Activated CD8-positive, alpha-beta T cell treated with anti-CD3 and anti-CD28 coated beads for 36 hours (primary cell): ENCODE measurements at regions not wholly inside any gene's neighbourhood (a gene's known extent, or its start where the extent isn't known, plus 50 kb on each side); places are given as distances from the start of the nearest gene placed in this dataset.

Source experiments
- ATAC-seq: fragments of 200-7000 bp; cut with Tn5 transposase; one replicate; pipeline ENCODE4 v1.10.0; 2021; ENCODE audit warnings: mild to moderate bottlenecking, moderate library complexity
- CTCF ChIA-PET: fragments of 350-600 bp; sonication (Branson Sonifier 250); formaldehyde crosslinking; loops from one replicate; lab custom pipeline; 2021; ENCODE audit warnings: antibody characterized with exemption; lab: Charles Lee
- POLR2A ChIA-PET: fragments of 350-600 bp; sonication (Branson Sonifier 250); formaldehyde crosslinking; loops from one replicate; lab custom pipeline; 2021; ENCODE audit warnings: antibody characterized with exemption; lab: Charles Lee
- DNase-seq: peaks from one replicate; pipeline ENCODE4 v3.0.0-alpha.2; 2020
- H3K27ac Mint-ChIP-seq: one replicate; pipeline ENCODE4 v1.8.0; 2021; ENCODE audit warnings: mild to moderate bottlenecking, mixed read lengths
- H3K27me3 Mint-ChIP-seq: one replicate; pipeline ENCODE4 v1.8.0; 2021; ENCODE audit warnings: mixed read lengths
- H3K36me3 Mint-ChIP-seq: one replicate; pipeline ENCODE4 v1.8.0; 2021; ENCODE audit warnings: low read depth, mixed read lengths
- H3K4me1 Mint-ChIP-seq: one replicate; pipeline ENCODE4 v1.8.0; 2021; ENCODE audit warnings: low read depth, mixed read lengths
- H3K4me3 Mint-ChIP-seq: one replicate; pipeline ENCODE4 v1.8.0; 2021; ENCODE audit warnings: mild to moderate bottlenecking, moderate library complexity, mixed read lengths
- H3K9me3 Mint-ChIP-seq: one replicate; pipeline ENCODE4 v1.8.0; 2021; ENCODE audit warnings: mixed read lengths
- intact Hi-C: fragments of 100-400 bp; cut with micrococcal nuclease; formaldehyde crosslinking; loops from one replicate; pipeline ENCODE4 v1.10.0; 2022
- TF ChIP-seq, protein P1 (sequence below): fragments of 200-600 bp; IDR thresholded peaks from one replicate; pipeline ENCODE4 v1.8.0; 2022; ENCODE audit warnings: antibody characterized with exemption, mild to moderate bottlenecking

DNA sequence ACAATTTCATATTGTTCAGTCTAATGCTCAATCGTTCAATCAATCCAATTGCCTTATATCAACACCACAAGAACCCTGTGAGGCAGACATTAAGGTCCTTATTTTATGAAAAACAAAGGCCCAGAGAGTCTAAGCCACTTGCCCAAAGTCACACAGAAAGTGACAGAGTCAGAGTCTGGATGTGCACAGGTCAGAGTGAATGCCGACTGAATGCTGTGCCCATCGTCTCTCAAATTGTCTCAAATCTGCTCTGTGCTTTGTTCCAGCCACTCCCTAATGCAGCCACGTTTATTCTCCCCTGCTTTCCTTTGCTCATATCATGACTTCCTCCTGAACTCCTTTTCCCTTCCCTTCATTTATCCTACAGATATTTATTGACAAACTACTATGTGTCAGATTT lies 558.3 kb downstream of the MATN1 start:
- ChIA-PET POLR2A (no interaction called here), CTCF (no interaction called here)
- Mint-ChIP-seq H3K4me1 (no peaks in the 10 kb centered on the region), H3K36me3 (no peaks in the 10 kb centered on the region), H3K4me3 (no peak overlapping the region), H3K9me3 (no peaks in the 10 kb centered on the region), H3K27ac (no peak overlapping the region), H3K27me3 (peaks cover 5% of the 10 kb centered on the region)
- ATAC-seq (no peak), DNase-seq (no peak)
- TF ChIP-seq, protein P1, sequence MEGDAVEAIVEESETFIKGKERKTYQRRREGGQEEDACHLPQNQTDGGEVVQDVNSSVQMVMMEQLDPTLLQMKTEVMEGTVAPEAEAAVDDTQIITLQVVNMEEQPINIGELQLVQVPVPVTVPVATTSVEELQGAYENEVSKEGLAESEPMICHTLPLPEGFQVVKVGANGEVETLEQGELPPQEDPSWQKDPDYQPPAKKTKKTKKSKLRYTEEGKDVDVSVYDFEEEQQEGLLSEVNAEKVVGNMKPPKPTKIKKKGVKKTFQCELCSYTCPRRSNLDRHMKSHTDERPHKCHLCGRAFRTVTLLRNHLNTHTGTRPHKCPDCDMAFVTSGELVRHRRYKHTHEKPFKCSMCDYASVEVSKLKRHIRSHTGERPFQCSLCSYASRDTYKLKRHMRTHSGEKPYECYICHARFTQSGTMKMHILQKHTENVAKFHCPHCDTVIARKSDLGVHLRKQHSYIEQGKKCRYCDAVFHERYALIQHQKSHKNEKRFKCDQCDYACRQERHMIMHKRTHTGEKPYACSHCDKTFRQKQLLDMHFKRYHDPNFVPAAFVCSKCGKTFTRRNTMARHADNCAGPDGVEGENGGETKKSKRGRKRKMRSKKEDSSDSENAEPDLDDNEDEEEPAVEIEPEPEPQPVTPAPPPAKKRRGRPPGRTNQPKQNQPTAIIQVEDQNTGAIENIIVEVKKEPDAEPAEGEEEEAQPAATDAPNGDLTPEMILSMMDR, result no peak
- intact Hi-C loops, result no loop called here

DNA sequence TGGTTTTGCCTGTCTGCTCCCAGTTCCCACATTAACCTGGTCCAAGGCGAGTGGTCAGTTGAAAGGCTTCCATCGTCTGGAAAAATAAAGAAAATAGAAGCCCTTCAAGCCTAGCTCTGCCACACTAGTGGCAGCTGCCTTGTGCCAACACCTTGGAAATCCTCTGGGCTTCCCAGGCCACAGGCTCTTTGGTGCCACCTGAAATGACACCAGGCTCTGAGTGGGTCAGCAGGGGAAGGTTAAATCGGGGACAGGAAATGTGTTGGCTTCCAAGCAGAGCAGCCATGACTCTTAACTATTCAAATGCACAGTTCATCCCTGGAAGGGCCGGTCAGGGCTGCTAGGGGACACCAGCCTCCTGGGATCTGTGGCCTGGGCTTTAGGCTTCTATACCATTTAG lies 558.7 kb downstream of the MATN1 start:
- DNase-seq, result no peak
- no peak overlapping the region for H3K4me3 Mint-ChIP-seq
- ATAC-seq, result no peak
- ChIA-PET POLR2A (no interaction called here), CTCF (no interaction called here)
- peaks cover 5% of the 10 kb centered on the region for H3K27me3 Mint-ChIP-seq
- no peak overlapping the region for H3K27ac Mint-ChIP-seq
- no peaks in the 10 kb centered on the region for H3K9me3 Mint-ChIP-seq
- intact Hi-C loops, result no loop called here
- H3K4me1 Mint-ChIP-seq, result no peaks in the 10 kb centered on the region
- H3K36me3 Mint-ChIP-seq, result no peaks in the 10 kb centered on the region
- TF ChIP-seq, protein P1, result no peak

DNA sequence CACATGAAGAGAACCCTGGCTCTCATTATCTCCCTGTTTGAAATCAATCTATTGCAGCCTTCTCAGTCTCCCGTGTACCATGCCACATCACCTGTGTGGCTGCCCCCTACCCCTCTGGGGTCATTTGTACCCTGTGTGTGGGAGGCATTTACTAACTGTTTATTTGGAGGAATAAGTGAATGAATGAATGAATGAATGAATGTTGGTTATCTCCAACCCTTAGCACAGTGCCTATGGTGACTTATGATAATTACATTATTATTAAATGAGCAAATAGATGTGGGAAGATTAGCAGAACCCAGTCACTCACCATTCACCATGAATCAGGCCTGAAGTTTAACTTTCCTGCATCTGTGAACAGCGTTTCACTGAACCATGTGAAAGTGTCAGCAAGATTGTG lies 560.8 kb downstream of the MATN1 start:
- Mint-ChIP-seq H3K27ac (no peak overlapping the region), H3K4me1 (no peaks in the 10 kb centered on the region), H3K9me3 (no peaks in the 10 kb centered on the region), H3K4me3 (no peak overlapping the region), H3K27me3 (peaks cover 15% of the 10 kb centered on the region), H3K36me3 (no peaks in the 10 kb centered on the region)
- POLR2A ChIA-PET, result no interaction called here
- TF ChIP-seq, protein P1, result no peak
- intact Hi-C loops, result no loop called here
- CTCF ChIA-PET, result no interaction called here
- ATAC-seq (no peak), DNase-seq (no peak)

- Mint-ChIP-seq H3K4me1 (no peaks in the 10 kb centered on the region), H3K4me3 (no peak overlapping the region), H3K36me3 (no peaks in the 10 kb centered on the region), H3K27ac (no peak overlapping the region), H3K9me3 (no peaks in the 10 kb centered on the region), H3K27me3 (peaks cover 18% of the 10 kb centered on the region)
- ATAC-seq, result no peak
- ChIA-PET POLR2A (no interaction called here), CTCF (no interaction called here)
- intact Hi-C loops, result no loop called here
- no peak for DNase-seq
- TF ChIP-seq, protein P1, result no peak
Measured at GRCh38 chr1:30161953-30162352, 561.4 kb downstream of the MATN1 start.

- POLR2A ChIA-PET, result no interaction called here
- Mint-ChIP-seq H3K4me3 (no peak overlapping the region), H3K36me3 (no peaks in the 10 kb centered on the region), H3K4me1 (no peaks in the 10 kb centered on the region), H3K9me3 (no peaks in the 10 kb centered on the region), H3K27ac (no peak overlapping the region), H3K27me3 (peaks cover 23% of the 10 kb centered on the region)
- intact Hi-C loops, result no loop called here
- DNase-seq (no peak), ATAC-seq (no peak)
- CTCF ChIA-PET, result no interaction called here
- TF ChIP-seq, protein P1, result no peak
Measured at GRCh38 chr1:30160999-30161689, 562.2 kb downstream of the MATN1 start.
